ENCODE measurements at regions not wholly inside any gene's neighbourhood (a gene's known extent, or its start where the extent isn't known, plus 50 kb on each side); places are given as distances from the start of the nearest gene placed in this dataset.
A peak's percentile ranks its signal among the peaks of the same experiment; 100 is the strongest.
"Not testable (repeated sequence)": the region's sequence is repeated elsewhere in the genome, so short reads cannot be mapped to it uniquely, and the experiment has no call there.

- ATAC-seq (replicated peaks): no peak
- H3K4me3 Mint-ChIP-seq: no peak overlapping the region
- H3K27me3 Mint-ChIP-seq: peaks cover 29 to 60% of the 10 kb centered on the region in 2 donors
- H3K9me3 Mint-ChIP-seq: no peaks in the 10 kb centered on the region
- H3K36me3 Mint-ChIP-seq (ENCODE audit: insufficient read depth): no peaks in the 10 kb centered on the region
- no peaks in the 10 kb centered on the region for H3K4me1 Mint-ChIP-seq (ENCODE audit: low read depth in 2 of 2)
- no peak for DNase-seq
- no peak overlapping the region for H3K27ac Mint-ChIP-seq
These were observed 145.4 kb upstream of the PROK2 start for GRCh38 chr3:71930056-71930991.

GRCh38 chr3:71928212-71928611, 143.3 kb upstream of the PROK2 start:
- ATAC-seq (replicated peaks): no peak
- DNase-seq: no peak
- no peaks in the 10 kb centered on the region for H3K36me3 Mint-ChIP-seq (ENCODE audit: insufficient read depth)
- H3K27ac Mint-ChIP-seq: no peak overlapping the region
- no peaks in the 10 kb centered on the region for H3K9me3 Mint-ChIP-seq
- peaks cover 29 to 60% of the 10 kb centered on the region in 2 donors for H3K27me3 Mint-ChIP-seq
- no peak overlapping the region for H3K4me3 Mint-ChIP-seq
- no peaks in the 10 kb centered on the region for H3K4me1 Mint-ChIP-seq (ENCODE audit: low read depth in 2 of 2)

DNA sequence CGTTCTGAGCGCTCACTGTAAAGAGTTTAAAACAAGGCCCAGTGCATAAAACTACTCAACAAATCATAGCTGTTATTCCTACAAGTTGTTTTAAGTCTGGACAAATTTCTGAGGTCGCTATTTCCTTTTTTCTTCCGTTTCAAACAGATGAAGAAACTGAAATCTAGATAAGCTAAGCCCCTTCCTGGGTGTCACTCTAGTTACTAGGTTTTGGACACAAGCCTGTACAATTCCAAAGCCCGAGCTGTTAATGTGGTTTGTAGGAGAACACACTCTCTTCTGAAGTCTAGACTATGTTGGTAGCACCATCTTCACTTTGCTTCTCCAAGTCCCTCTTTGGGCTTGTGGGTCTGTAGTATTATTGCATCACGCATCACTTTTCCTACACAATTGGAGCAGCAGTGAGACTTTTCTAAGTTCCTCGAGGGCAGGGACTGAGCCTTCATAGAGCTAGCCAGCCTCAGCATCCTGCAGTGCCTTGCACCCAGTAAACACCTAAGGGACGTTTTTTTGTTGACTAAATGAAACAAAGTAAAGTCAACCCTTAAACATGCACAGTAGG, 142.6 kb upstream of the PROK2 start:
- no peaks in the 10 kb centered on the region for H3K4me1 Mint-ChIP-seq (ENCODE audit: low read depth in 2 of 2)
- no peak overlapping the region for H3K4me3 Mint-ChIP-seq
- H3K9me3 Mint-ChIP-seq: no peaks in the 10 kb centered on the region
- H3K27ac Mint-ChIP-seq: no peak overlapping the region
- H3K27me3 Mint-ChIP-seq: peaks cover 26 to 53% of the 10 kb centered on the region in 2 donors
- ATAC-seq (replicated peaks) (no peak), DNase-seq (no peak)
- H3K36me3 Mint-ChIP-seq (ENCODE audit: insufficient read depth): no peaks in the 10 kb centered on the region

- no peak overlapping the region for H3K27ac Mint-ChIP-seq
- H3K27me3 Mint-ChIP-seq: peaks cover 23 to 53% of the 10 kb centered on the region in 2 donors
These were observed 141.7 kb upstream of the PROK2 start for GRCh38 chr3:71926616-71927015.

GRCh38 chr3:71926262-71926600, 141.3 kb upstream of the PROK2 start:
- ATAC-seq (replicated peaks): no peak
- DNase-seq: no peak
- peaks cover 22 to 53% of the 10 kb centered on the region in 2 donors for H3K27me3 Mint-ChIP-seq
- no peak overlapping the region for H3K27ac Mint-ChIP-seq
- H3K9me3 Mint-ChIP-seq: no peaks in the 10 kb centered on the region
- no peaks in the 10 kb centered on the region for H3K36me3 Mint-ChIP-seq (ENCODE audit: insufficient read depth)
- H3K4me1 Mint-ChIP-seq (ENCODE audit: low read depth in 2 of 2): no peaks in the 10 kb centered on the region
- no peak overlapping the region for H3K4me3 Mint-ChIP-seq

More at GRCh38 chr3:71926616-71927015, 141.7 kb upstream of the PROK2 start:
- Mint-ChIP-seq H3K4me1 (ENCODE audit: low read depth in 2 of 2) (no peaks in the 10 kb centered on the region), H3K9me3 (no peaks in the 10 kb centered on the region), H3K36me3 (ENCODE audit: insufficient read depth) (no peaks in the 10 kb centered on the region), H3K4me3 (no peak overlapping the region)
- DNase-seq (no peak), ATAC-seq (replicated peaks) (no peak)

DNA sequence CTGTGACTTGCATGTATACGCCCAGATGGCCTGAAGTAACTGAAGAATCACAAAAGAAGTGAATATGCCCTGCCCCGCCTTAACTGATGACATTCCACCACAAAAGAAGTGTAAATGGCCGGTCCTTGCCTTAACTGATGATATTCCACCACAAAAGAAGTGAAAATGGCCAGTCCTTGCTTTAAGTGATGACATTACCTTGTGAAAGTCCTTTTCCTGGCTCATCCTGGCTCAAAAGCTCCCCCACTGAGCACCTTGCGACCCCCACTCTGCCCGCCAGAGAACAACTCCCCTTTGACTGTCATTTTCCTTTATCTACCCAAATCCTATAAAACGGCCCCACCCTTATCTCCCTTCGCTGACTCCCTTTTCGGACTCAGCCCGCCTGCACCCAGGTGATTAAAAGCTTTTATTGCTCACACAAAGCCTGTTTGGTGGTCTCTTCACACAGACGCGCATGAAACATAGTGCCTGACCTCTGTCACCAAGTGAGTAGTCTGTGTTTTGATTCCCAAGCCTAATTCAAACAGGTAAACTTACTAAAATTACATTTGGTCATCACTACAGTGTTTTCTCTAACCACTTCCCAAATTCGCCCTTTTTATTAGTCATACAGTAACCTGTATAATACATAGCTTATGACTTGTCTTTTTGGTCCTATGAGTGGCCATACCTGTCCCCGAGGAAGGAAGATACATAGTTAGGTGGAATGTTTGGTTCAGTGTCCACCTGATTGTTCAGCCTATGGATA, 140.7 kb upstream of the PROK2 start:
- not testable (repeated sequence) for ATAC-seq (replicated peaks); H3K4me1 Mint-ChIP-seq (ENCODE audit: low read depth in 2 of 2)
- H3K27me3 Mint-ChIP-seq: peaks cover 16 to 53% of the 10 kb centered on the region in 2 donors

DNA sequence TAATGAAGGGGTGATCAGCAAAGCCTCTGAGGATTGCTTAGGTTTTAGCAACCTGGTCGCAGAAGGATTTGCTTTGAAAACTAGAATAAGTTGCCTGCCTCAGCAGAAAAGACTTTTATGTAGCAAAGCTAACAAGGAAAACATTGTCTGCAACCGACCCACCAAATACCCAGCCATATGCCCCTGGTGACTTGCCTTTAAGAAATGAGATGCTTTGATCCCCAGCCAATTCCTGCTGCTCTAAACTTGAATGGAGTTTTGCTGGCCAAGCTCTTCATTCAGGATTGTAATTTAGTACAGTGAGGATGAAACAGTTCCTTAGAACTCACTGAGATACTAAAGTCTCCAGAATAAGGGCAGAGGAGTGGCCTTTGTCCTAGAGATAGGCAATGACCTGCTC, 139.8 kb upstream of the PROK2 start:
- H3K27ac Mint-ChIP-seq: no peak overlapping the region
- no peaks in the 10 kb centered on the region for H3K36me3 Mint-ChIP-seq (ENCODE audit: insufficient read depth)
- H3K9me3 Mint-ChIP-seq: no peaks in the 10 kb centered on the region
- ATAC-seq (replicated peaks) (no peak), DNase-seq (no peak)
- H3K4me3 Mint-ChIP-seq: no peak overlapping the region
- no peaks in the 10 kb centered on the region for H3K4me1 Mint-ChIP-seq (ENCODE audit: low read depth in 2 of 2)
- peaks cover 16 to 55% of the 10 kb centered on the region in 2 donors for H3K27me3 Mint-ChIP-seq

More for the DNA sequence above, 140.7 kb upstream of the PROK2 start:
- H3K36me3 Mint-ChIP-seq (ENCODE audit: insufficient read depth); H3K27ac Mint-ChIP-seq; DNase-seq; H3K4me3 Mint-ChIP-seq; H3K9me3 Mint-ChIP-seq: not testable (repeated sequence)

GRCh38 chr3:71921036-71921435, 136.1 kb upstream of the PROK2 start:
- H3K4me1 Mint-ChIP-seq (ENCODE audit: low read depth in 2 of 2): no peaks in the 10 kb centered on the region
- DNase-seq: no peak
- no peak overlapping the region for H3K27ac Mint-ChIP-seq
- H3K27me3 Mint-ChIP-seq: peaks cover 20 to 64% of the 10 kb centered on the region in 2 donors
- H3K4me3 Mint-ChIP-seq: no peak overlapping the region
- ATAC-seq (replicated peaks): no peak
- no peaks in the 10 kb centered on the region for H3K36me3 Mint-ChIP-seq (ENCODE audit: insufficient read depth)
- H3K9me3 Mint-ChIP-seq: no peaks in the 10 kb centered on the region

- Mint-ChIP-seq H3K4me3 (no peak overlapping the region), H3K27ac (no peak overlapping the region), H3K27me3 (peaks cover 13 to 50% of the 10 kb centered on the region in 2 donors), H3K4me1 (ENCODE audit: low read depth in 2 of 2) (no peaks in the 10 kb centered on the region), H3K9me3 (no peaks in the 10 kb centered on the region), H3K36me3 (ENCODE audit: insufficient read depth) (no peaks in the 10 kb centered on the region)
- ATAC-seq (replicated peaks): no peak
- DNase-seq: no peak
These were observed 134.6 kb upstream of the PROK2 start for GRCh38 chr3:71919572-71919971.

GRCh38 chr3:71917545-71917944, 132.6 kb upstream of the PROK2 start:
- Mint-ChIP-seq H3K27ac (peak overlapping the region in 1 of 2 donors; percentile 39), H3K36me3 (ENCODE audit: insufficient read depth) (no peaks in the 10 kb centered on the region), H3K4me1 (ENCODE audit: low read depth in 2 of 2) (no peaks in the 10 kb centered on the region), H3K27me3 (peaks cover 13 to 40% of the 10 kb centered on the region in 2 donors), H3K4me3 (no peak overlapping the region), H3K9me3 (no peaks in the 10 kb centered on the region)
- DNase-seq (no peak), ATAC-seq (replicated peaks) (no peak)

GRCh38 chr3:71916747-71917369, 131.9 kb upstream of the PROK2 start:
- H3K27ac Mint-ChIP-seq: peak overlapping the region in 1 of 2 donors; percentile 39
- H3K27me3 Mint-ChIP-seq: peaks cover 13 to 34% of the 10 kb centered on the region in 2 donors
- no peak for DNase-seq
- no peaks in the 10 kb centered on the region for H3K9me3 Mint-ChIP-seq
- H3K4me3 Mint-ChIP-seq: no peak overlapping the region
- no peaks in the 10 kb centered on the region for H3K4me1 Mint-ChIP-seq (ENCODE audit: low read depth in 2 of 2)
- no peak for ATAC-seq (replicated peaks)
- no peaks in the 10 kb centered on the region for H3K36me3 Mint-ChIP-seq (ENCODE audit: insufficient read depth)

DNA sequence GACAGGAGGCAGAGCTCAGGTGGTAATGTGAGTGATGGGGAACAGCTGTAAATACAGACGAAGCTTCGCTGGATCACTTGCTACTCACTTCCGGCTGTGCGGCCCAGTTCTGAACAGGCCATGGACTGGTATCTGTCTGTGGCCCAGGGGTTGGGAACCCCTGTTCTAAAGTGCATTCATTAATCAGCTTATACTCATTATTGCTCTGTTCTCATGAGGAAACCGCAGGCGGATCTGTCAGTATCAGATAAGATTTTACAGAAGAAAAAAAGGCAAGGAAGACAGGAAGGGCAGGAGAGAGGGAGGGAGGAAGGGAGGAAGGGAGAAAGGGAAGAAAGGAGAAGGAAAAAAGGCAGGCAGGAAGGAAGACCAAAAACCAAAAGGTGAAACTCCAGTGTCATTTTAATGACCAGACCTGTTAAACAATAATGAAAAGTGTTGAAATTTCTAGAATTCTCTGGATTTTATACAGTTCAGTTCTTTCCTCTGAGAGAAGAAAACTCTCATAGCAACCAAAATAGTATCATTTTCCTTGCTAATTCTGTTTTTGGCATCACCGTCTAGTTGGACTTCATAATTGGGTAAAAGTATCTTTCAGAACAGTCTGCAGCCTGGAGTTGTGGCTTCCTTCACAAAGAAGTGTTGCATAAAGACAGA, 128.0 kb upstream of the PROK2 start:
- Mint-ChIP-seq H3K9me3 (no peaks in the 10 kb centered on the region), H3K4me1 (ENCODE audit: low read depth in 2 of 2) (no peaks in the 10 kb centered on the region), H3K27ac (no peak overlapping the region), H3K36me3 (ENCODE audit: insufficient read depth) (no peaks in the 10 kb centered on the region), H3K4me3 (no peak overlapping the region), H3K27me3 (peaks cover 5 to 25% of the 10 kb centered on the region in 2 donors)
- ATAC-seq (replicated peaks) (no peak), DNase-seq (no peak)

GRCh38 chr3:71910108-71910507, 125.2 kb upstream of the PROK2 start:
- ATAC-seq (replicated peaks) (no peak), DNase-seq (no peak)
- peaks cover 0 to 3% of the 10 kb centered on the region in 2 donors for H3K4me1 Mint-ChIP-seq (ENCODE audit: low read depth in 2 of 2)
- no peaks in the 10 kb centered on the region for H3K9me3 Mint-ChIP-seq
- H3K4me3 Mint-ChIP-seq: no peak overlapping the region
- H3K27ac Mint-ChIP-seq: no peak overlapping the region
- no peaks in the 10 kb centered on the region for H3K36me3 Mint-ChIP-seq (ENCODE audit: insufficient read depth)
- H3K27me3 Mint-ChIP-seq: peaks cover 15 to 43% of the 10 kb centered on the region in 2 donors

Data from effector memory CD8-positive, alpha-beta T cell (primary cell).